ENCODE measurements at regions not wholly inside any gene's neighbourhood (a gene's known extent, or its start where the extent isn't known, plus 50 kb on each side); places are given as distances from the start of the nearest gene placed in this dataset.
"Not testable (repeated sequence)": the region's sequence is repeated elsewhere in the genome, so short reads cannot be mapped to it uniquely, and the experiment has no call there.

DNA sequence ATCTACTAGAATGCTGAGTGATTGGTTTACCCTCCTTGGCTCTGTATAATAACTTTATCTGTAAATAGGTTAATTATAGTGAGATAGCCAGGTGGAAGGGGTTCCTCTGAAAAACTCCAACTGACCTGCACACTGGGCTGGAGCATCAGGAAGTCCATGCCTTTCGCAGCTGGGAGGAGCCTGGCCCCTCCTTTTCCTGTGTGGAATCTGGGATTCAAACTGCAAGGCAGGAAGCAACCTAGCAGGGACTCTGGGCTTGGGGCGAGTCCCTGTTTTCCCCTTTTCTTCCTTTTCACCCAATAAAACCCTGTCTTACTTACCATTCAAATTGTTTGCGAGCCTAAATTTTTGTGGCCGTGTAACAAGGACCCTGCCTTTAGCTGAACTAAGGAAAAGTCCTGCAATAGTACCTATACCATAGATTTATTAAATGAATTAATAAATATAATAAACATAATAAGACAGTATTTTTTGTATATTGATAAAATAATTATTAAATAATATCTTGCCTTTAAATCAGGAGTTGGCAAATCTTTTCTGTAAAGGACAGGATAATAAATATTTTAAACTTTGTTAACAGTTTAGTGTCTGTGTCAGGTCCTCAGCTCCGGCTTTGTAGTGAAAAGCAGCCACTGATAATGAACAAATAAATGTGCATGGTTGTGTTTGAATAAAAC lies 406.2 kb upstream of the MMS22L start:
- DNase-seq = no peak

DNA sequence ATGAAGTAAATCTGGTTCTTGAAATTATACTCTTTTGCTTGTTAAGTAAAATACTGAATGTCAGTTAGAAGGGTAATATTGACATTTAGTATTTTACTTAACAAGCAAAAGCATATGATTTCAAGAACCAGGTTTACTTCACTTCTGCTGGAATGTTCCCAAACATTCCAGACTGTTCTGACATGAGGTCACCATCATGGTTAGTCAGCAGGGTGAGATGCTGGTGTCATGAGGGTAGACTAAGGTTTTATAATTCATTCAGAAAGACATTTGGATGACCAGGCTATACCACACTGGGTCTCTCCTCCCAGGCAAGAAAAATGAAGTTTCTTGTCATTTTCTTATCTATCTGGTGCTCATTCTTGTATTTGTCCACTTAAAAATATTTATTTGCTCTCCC lies 414.4 kb upstream of the MMS22L start:
- no peak for DNase-seq

DNA sequence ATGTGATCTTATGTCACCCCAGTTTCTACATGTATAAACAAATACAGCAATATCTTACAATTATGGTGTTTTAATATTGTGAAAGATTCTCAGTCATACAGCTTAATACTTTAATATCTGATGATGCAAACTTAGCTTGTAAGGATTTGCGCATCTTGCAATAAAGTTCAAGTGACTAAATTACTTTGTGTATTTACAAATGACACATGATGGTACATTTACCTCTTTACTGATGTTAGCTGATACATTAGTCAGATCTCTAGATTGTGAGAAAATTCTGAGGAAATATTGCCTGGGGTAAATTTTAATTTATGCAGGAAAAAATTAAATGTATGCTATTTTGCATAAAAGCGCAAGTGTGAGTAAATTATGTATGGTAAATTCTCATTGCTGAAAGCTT lies 418.8 kb upstream of the MMS22L start:
- DNase-seq = no peak

DNA sequence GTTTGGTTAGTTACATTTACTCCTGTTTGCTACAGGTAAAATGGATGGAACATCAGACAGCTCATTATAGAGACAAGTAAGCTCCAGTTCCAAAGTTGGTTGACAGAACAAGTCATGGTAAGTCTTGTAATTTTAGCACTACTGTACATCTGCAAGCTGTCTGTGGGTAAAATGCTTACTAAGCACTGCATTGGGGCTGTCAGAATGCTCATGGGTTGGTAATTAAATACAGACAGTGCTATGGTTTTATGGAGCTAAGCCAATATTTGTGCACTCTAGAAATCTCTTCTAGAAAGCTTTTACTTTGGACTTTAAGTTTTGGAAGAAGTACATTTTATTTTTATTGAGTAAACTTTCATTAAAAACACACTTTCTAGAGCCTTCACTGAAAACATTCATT lies 419.2 kb upstream of the MMS22L start:
- DNase-seq = no peak

DNA sequence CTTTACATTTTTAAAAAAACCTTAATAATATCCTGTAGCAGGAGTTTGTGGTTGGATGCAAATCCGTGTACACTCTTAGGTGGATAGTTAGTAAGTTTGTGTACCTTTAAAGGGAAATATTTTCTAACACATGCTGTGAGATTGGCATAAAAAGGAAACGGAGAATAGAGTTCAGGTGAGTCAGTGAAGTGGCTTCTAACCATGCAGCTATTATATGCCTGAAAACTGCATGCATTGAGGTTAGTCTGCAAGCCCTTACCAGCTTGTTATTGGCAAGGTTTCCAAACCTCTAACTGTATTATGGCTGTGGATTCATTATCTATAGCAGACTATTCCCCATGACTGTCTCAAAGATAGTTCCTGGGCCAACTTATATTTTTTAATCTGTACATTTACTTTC lies 420.6 kb upstream of the MMS22L start:
- DNase-seq = no peak

DNA sequence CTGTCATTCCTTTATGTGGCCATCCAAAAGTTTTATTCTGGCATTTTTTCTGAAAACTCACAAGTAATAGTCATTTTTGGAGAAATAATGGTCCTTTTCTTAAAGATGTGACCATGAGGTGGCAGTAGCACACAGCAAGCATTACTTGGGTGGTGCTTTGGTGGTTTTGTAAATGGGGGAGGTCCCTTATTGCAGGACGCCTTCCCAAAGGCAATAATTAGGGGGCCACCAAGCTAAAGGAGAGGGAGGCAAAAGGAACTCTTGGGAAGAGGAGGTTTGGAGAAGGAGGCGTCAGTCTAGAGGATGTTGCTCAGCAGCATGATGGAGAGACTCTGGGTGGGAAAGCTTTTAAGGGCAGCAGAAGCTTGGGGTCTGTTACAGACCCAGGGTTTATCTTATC lies 422.6 kb upstream of the MMS22L start:
- DNase-seq = no peak

DNA sequence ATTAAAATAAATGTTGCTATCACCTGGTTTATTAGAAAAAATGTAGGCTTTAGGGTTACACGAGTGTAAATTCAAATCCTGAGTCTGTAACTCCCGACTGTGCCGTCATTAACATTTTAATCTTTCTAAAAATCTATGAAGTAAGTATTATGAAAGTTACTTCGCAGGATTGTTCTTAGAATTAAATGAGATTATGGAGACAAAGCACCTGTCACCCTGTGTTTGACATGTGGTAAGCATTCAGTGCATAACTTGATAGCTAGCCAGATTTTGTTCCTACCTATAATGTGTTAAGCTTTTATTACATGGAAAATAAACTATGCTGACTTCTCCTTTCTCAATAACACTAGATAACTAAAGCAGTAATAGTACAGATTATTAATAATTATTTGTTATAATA lies 429.7 kb upstream of the MMS22L start:
- no peak for DNase-seq

DNA sequence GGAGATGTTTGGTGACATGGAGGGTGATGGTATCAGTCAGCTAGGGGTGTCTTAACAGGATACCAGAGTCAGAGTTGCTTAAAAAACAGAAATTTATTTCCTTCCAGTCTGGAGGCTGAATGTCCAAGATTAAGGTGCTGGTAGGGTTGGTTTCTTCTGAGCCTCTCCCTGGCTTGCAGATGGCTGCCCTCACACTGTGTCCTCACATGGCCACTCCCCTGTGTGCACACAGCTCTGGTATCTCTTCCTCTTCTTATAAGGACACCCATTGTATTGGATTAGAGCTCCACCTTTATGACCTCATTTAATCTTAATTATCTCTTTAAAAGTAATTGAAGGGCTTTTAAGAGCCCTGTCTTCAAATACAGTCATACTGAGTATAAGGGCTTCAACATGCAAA lies 431.8 kb upstream of the MMS22L start:
- DNase-seq = no peak

DNA sequence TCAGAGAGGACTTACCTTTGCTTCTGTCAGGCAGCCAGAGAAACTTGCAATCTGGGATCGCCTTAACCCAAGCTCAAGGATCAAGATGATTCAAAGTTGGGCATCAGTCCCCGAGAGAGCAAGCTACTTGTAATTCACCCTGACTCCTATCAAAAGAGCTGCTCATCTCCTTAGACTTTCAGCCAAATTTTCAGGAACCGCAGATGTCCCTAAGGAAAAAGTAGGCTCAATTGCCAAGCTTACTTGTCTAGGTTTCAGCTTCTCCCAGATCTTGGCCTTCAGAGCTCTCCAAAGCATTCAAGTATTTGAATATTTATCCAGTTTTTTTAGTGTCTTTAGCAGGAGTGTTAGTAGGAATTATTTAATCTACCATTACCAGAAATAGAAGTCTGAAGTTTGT lies 434.1 kb upstream of the MMS22L start:
- no peak for DNase-seq

DNA sequence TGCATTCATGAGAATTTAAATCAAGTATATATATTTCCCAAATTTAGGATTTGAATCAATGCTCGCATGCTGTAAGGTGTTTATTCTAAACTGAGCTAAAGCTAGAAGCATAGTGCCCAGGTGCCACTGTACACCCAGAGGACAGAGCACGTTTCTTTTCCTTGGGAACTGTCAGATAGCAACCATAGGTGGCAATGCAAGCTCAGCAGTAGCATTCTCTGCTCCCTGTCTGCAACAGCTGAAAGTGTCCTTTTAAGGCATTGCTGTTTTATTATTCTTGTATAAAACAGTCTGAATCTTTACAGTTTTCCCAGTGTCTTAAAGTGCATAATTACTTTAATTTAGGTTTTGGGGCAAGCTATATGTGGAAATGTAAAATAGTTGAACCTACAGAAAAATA lies 443.4 kb upstream of the MMS22L start:
- no peak for DNase-seq

DNA sequence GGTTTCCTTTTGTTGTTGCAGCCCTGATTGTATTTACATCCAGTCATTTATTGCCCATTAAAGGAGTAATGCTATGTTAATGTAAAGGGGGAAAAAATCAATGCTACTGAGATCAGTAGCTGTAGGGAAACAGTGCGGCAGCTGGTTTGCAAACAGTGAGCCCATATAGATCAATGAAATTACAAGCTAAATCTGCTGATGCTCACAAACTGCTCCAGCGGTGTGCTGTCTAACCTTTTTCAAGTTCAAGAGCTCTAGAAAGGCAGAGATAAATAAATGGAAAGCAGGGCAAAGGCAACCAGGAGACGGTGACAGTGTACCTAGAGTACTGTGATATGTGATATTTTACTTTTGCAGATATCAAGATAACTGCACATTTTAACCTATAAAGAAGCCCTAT lies 449.0 kb upstream of the MMS22L start:
- no peak for DNase-seq

DNA sequence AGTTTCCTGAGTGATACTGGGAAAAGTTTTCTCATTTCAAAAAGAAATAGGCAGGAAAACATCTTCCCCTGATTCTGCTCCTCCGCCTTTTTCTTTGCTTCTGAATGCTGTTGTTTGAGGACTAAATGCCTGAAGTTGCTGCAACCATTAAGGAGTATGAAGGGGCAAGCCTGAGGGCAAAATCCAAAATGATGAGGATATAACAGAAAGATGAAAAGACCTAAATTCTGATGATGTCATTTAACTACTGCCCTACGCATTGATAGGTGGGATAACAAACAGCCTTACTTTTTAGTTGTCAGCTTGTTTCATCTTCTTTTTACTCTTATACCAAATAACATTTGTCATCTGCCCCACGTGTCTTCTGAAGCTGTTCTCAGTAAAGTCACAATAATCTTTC lies 474.6 kb upstream of the MMS22L start:
- no peak for DNase-seq

DNA sequence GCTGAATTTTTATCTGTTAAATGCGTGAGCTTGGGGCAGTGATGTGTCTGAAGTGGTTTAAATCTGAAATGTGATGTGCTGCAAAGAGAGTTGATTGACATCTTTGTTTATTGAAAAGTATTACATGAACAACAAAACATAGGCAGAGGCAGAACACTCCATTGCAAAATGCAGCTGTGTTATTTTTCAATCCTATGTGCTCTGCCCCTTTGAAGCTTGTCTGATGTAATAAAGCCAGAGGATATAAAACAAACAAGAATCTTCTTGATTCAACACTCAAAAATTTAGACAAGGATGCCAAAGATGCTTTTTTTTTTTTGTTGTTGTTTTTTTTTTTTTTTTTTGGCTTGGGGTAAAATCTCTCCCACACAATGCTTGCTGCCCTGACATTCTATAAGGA lies 482.4 kb upstream of the MMS22L start:
- DNase-seq = no peak

DNA sequence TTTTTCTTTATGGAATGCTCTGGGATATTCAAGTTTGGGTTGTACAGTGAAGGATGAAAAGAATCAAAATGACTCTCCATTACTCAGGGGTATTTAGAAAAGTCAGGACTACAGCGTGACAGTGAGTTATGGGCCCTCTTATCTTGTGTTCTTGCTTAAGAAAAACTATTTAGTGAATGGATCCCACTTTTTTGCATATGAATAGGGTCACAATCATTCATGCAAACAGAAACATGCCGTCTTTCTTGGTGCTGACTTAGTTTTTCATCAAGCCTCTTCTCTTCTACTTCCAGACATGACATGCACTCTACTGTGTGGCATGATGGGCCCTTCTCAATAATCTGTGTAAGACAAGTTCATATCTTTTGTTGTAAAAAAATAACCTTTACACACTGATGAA lies 488.4 kb upstream of the MMS22L start:
- DNase-seq = no peak

DNA sequence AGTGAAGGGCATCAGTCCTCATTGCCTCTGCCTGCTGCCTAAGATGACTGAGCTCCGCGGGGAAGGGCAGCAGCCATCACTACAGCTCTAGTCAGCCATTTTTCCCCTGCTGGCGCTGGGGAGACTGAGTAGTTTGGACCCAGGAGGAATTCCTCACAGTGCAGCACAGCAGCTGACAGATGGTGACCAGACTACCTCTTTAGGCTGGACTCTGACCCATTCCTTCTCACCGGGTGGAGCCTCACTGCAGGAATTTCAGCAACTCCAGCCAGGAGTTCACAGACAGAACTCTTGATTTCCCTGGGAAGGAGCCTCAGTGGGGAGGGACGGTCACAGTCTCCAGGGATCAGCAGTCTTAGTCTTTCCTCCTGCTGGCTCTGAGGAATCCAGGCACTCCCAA lies 492.0 kb upstream of the MMS22L start:
- no peak for DNase-seq

DNA sequence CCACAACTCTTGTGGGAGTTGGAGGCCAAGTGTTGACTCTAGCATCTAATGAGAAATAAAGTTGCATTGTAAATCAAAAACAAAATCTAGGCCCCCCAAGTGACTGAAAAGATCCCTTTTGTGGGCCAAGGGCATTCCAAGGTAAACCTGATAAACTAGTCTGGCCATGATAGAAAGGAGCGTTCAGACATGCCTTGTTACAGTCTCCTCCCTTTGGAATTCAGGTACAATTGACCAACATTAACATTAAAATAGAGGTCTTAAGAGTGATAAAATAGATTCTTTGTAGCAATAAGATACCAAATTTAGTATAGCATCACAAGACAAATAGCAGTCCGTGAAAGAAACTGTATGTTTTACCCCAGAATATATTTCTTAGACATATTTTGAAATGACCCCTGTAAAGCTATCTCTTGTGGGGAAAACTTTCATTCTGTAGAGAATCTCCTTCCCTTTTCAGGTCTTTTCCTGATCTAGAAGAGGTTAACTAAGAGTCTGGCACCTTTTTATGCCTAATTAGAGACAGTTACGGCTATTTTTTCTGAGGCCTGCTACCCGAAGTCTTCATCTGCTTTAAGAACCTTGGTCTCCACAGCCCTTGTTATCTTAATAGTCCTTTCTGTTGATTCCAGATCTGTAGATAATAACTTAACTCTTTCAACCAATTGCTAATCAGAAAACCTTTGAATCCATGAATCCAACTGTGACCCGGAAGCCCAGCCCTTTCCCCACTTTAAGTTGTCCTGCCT lies 495.4 kb upstream of the MMS22L start:
- DNase-seq = no peak

DNA sequence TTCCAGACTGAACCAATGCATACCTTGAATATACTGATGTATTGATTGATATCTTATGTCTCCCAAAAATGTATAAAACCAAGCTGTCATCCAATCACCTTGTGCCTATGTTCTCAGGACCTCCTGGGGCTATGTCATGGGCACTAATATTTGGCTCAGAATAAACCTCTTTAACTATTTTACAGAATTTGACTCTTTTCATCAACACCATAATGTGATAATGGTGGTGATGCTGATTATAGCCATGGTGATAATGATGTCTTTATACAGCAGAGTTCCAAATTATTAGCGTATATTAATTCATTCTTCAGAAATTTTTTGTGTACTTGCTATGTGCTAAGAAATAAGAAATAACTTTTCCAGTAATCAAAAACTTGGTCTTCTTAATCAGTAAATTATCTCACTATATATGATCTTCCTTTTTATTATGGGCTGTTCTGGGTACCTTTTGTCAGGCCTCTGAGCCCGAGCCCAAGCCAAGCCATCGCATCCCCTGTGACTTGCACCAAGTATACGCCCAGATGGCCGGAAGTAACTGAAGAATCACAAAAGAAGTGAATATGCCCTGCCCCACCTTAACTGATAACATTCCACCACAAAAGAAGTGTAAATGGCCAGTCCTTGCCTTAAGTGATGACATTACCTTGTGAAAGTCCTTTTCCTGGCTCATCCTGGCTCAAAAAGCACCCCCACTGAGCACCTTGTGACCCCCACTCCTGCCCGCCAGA lies 496.2 kb upstream of the MMS22L start:
- not testable (repeated sequence) for DNase-seq

DNA sequence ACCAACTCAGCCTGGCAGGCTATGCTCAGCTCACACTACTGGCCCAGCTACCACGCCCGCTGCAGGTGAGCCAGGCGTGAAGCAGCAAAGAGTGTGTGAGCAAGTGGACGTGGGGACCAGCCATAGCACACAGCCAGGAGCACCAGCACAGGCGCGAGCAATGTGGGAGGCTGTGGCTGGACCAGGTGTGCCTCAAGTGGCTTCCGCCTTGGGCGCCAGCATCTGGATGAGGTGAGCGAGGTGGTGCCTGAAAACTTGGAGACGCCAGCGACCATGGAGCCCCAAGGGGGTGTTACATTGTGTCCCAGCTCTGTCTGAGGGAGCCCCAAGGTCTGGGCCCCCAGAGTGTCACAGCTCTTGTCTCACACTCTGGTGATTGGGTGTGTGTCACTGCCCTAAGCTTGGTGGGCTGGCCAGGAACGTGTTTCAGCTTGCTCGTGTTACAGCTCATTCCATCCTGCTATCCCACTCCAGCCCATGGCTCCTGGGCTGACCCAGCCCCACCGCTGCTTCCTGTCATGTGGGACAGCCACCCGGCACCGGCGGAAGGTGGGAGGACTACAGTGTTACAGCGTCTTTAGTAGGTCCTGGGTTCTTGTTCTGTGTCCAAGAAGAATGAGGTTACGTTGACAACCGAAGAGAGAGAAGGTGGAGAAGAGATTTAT lies 508.0 kb upstream of the MMS22L start:
- DNase-seq = no peak

DNA sequence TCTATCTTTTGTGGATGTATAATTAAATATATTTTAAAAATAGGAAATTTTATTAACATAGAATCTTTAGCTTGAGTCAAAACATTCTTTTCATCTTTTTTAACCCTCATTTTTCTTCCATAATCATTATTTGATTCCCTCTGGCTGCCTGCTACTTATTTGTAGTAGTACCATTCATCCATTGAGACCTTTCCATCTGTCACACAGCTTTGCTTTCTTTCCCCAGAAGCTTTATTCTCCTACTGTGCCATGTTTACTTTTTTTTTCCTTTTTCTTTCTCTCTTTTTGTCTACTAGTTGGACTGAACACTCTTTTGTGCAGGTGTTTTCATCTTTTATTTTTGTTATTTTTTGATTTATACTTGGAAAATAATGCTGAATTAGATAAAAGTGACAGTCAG lies 522.6 kb upstream of the MMS22L start:
- no peak for DNase-seq

DNA sequence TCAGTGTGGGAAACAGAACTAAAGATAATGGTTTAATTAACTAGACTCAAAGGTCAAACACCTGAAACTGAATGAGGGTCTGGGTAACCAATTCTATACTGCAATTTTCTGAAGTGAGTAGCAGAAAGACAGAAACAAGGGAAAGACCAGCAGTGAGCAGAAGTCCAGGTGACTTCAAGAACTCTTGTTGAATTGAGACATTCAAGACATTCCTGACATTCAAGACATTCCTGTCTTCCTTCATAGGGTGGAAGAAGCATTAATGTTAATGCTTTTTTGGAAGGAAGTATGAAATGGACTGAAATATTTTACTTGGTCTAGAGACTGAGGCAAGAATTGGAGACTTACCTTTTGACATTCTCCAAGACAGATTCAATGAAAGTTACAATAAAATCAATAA lies 529.9 kb upstream of the MMS22L start:
- no peak for DNase-seq

DNA sequence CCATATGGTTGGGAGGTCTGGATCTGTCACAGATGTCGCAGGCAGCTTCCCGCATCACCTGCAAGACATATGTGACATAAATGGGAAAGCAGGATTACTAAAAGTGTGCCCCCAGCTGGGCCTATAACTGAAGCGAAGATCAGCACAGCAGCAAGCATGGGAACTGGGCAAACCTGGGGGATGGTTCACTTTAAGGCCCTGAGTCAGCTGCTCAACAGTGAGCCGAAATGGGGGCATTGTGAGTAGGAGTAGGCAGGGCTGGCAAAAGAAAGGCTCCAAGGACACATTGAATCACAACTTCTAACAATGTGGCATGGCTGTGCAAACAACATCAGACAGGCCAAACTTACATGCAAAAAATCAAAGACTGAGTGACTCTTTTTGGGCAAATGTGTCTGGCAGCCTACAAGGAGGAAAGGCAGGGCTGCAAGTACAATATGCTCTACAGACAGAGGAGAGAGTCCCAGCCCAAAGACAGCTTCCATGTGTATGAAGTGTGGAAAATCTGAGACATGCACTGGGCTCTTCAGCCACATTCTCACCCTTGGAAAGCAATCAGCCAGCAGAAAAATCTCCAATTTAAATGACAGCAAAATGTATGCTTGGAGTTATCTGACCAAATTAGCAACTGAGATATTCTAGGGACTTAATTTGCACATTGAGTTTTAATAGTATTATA lies 531.0 kb upstream of the MMS22L start:
- no peak for DNase-seq

DNA sequence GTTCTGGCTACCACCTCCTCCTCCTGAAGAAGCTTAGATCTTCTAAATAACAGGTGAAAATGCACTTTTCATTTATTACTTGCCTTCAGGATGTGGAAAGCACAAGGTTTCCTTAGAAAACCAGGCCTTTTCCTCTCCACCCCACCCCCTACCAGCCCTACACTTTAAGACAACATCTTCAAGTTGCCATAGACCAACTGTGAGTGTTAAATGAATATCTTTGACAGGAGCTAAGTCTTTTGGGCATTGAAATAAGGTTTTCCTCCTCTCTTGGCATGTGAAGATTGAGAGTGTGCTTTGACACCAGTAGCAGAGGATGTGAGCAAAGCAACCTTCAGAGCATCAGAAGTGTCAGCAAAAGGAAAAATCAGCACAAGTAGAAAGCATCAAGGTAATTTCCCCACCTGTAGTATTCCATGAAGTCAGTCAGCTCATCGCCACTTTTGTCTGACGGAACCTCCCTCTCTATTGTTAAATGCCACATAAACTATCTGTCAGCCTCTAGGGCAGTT lies 532.3 kb upstream of the MMS22L start:
- DNase-seq = no peak
